ENCODE measurements at regions not wholly inside any gene's neighbourhood (a gene's known extent, or its start where the extent isn't known, plus 50 kb on each side); places are given as distances from the start of the nearest gene placed in this dataset.

- no peak for DNase-seq (ENCODE audit: extremely low spot score)
- intact Hi-C loops (cut with DNase I) = no loop called here
- no peak for TF ChIP-seq POLR2A (IDR thresholded peaks at IDR 0.05; ENCODE audit: low read depth)
- no peak for TF ChIP-seq CTCF (IDR thresholded peaks at IDR 0.05)
- TF ChIP-seq POLR2AphosphoS5 (IDR thresholded peaks at IDR 0.05) = no peak
- no peak for TF ChIP-seq EP300 (IDR thresholded peaks at IDR 0.05)
- no peak overlapping the region for H3K4me3 ChIP-seq
- no peaks in the 10 kb centered on the region for H3K27me3 ChIP-seq
- H3K36me3 ChIP-seq = no peaks in the 10 kb centered on the region
- WGBS = 83% methylated on average over 3 of the region's 3 CpGs
- H3K27ac ChIP-seq (replicated peaks in 1 of 4) = no peak overlapping the region
- no peaks in the 10 kb centered on the region for H3K4me1 ChIP-seq
- H3K9me3 ChIP-seq = no peaks in the 10 kb centered on the region
Observed at GRCh38 chr6:24057030-24057429, 69.0 kb upstream of the NRSN1 start.

GRCh38 chr6:24060982-24061754 is 64.8 kb upstream of the NRSN1 start:
- no peak for DNase-seq (ENCODE audit: extremely low spot score)
- 80% methylated on average over 2 of the region's 2 CpGs for WGBS
- no peak for TF ChIP-seq CTCF (IDR thresholded peaks at IDR 0.05)
- no peak for TF ChIP-seq EP300 (IDR thresholded peaks at IDR 0.05)
- no peak for TF ChIP-seq POLR2AphosphoS5 (IDR thresholded peaks at IDR 0.05)
- TF ChIP-seq POLR2A (IDR thresholded peaks at IDR 0.05; ENCODE audit: low read depth) = no peak
- no peaks in the 10 kb centered on the region for H3K27me3 ChIP-seq
- no peak overlapping the region for H3K4me3 ChIP-seq
- no peaks in the 10 kb centered on the region for H3K36me3 ChIP-seq
- H3K4me1 ChIP-seq = no peaks in the 10 kb centered on the region
- H3K9me3 ChIP-seq = no peaks in the 10 kb centered on the region
- no peak overlapping the region for H3K27ac ChIP-seq (replicated peaks in 1 of 4)
- intact Hi-C loops (cut with DNase I) = loop anchor here (10.0 kb wide), 1 partner anchor 214 kb away; no protein-coding TSS in a partner anchor

- WGBS = 45% methylated on average over 1 of the region's 1 CpG
- TF ChIP-seq CTCF (IDR thresholded peaks at IDR 0.05) (peak in 2 of 3 experiments; percentile 27), EP300 (IDR thresholded peaks at IDR 0.05) (no peak)
- peaks cover 0 to 3% (median 0%) of the 10 kb centered on the region in 4 donors for H3K9me3 ChIP-seq
- H3K4me3 ChIP-seq = no peak overlapping the region
- no peaks in the 10 kb centered on the region for H3K4me1 ChIP-seq
- H3K27me3 ChIP-seq = no peaks in the 10 kb centered on the region
- H3K27ac ChIP-seq (replicated peaks in 1 of 4) = no peak overlapping the region
- no peak for DNase-seq (ENCODE audit: extremely low spot score)
- intact Hi-C loops (cut with DNase I) = loop anchor here (10.0 kb wide), 1 partner anchor 211 kb away; no protein-coding TSS in a partner anchor
- H3K36me3 ChIP-seq = no peaks in the 10 kb centered on the region
Observed at GRCh38 chr6:24064106-24064505, 61.9 kb upstream of the NRSN1 start.

- Histone ChIP-seq H3K9me3 (peaks cover 0 to 3% (median 0%) of the 10 kb centered on the region in 4 donors), H3K27ac (replicated peaks in 1 of 4) (no peak overlapping the region), H3K36me3 (no peaks in the 10 kb centered on the region), H3K27me3 (no peaks in the 10 kb centered on the region), H3K4me3 (no peak overlapping the region), H3K4me1 (no peaks in the 10 kb centered on the region)
- intact Hi-C loops (cut with DNase I) = loop anchor here (10.0 kb wide), 1 partner anchor 210 kb away; no protein-coding TSS in a partner anchor
- DNase-seq (ENCODE audit: extremely low spot score) = no peak
- WGBS = 37% methylated on average over 1 of the region's 1 CpG
- no peak for TF ChIP-seq POLR2A (IDR thresholded peaks at IDR 0.05; ENCODE audit: low read depth)
- TF ChIP-seq POLR2AphosphoS5 (IDR thresholded peaks at IDR 0.05) = no peak
Observed at GRCh38 chr6:24064832-24065231, 61.2 kb upstream of the NRSN1 start.

GRCh38 chr6:24069526-24069925 is 56.5 kb upstream of the NRSN1 start:
- TF ChIP-seq EP300 (IDR thresholded peaks at IDR 0.05) (no peak), CTCF (IDR thresholded peaks at IDR 0.05) (no peak), POLR2AphosphoS5 (IDR thresholded peaks at IDR 0.05) (no peak), POLR2A (IDR thresholded peaks at IDR 0.05; ENCODE audit: low read depth) (no peak)
- no peak overlapping the region for H3K27ac ChIP-seq (replicated peaks in 1 of 4)
- H3K36me3 ChIP-seq = no peaks in the 10 kb centered on the region
- no peaks in the 10 kb centered on the region for H3K27me3 ChIP-seq
- H3K4me3 ChIP-seq = no peak overlapping the region
- WGBS = 60% methylated on average over 3 of the region's 3 CpGs
- DNase-seq (ENCODE audit: extremely low spot score) = no peak
- intact Hi-C loops (cut with DNase I) = loop anchor here (10.0 kb wide), 1 partner anchor 205 kb away; no protein-coding TSS in a partner anchor
- no peaks in the 10 kb centered on the region for H3K4me1 ChIP-seq
- H3K9me3 ChIP-seq = peaks cover 0 to 3% (median 0%) of the 10 kb centered on the region in 4 donors

Measured in esophagus muscularis mucosa (tissue), 4 donors.